ENCODE measurements at regions not wholly inside any gene's neighbourhood (a gene's known extent, or its start where the extent isn't known, plus 50 kb on each side); places are given as distances from the start of the nearest gene placed in this dataset.

GRCh38 chr2:103638978-103639377 lies 877.1 kb downstream of the TMEM182 start:
- Mint-ChIP-seq H3K36me3 (ENCODE audit: low read depth) (no peaks in the 10 kb centered on the region), H3K4me1 (ENCODE audit: low read depth) (no peaks in the 10 kb centered on the region), H3K9me3 (peaks cover 3% of the 10 kb centered on the region), H3K27ac (no peak overlapping the region), H3K4me3 (no peak overlapping the region), H3K27me3 (no peaks in the 10 kb centered on the region)
- H3K9me3 ChIP-seq (ENCODE audit: control insufficient read depth in 1 of 2, insufficient read depth in 1 of 2, low read length in 2 of 2) = no peaks in the 10 kb centered on the region
- H3K4me3 ChIP-seq (ENCODE audit: low read length) = no peak overlapping the region
- no peak for TF ChIP-seq CTCF (IDR thresholded peaks at IDR 0.05)
- POLR2A ChIA-PET = no interaction called here
- no peaks in the 10 kb centered on the region for H3K36me3 ChIP-seq (ENCODE audit: insufficient read depth, low read length)
- no peaks in the 10 kb centered on the region for H3K4me1 ChIP-seq (ENCODE audit: insufficient read depth, low read length)
- intact Hi-C loops (cut with DNase I, micrococcal nuclease) = no loop called here
- no peak overlapping the region for H3K27ac ChIP-seq (ENCODE audit: low read depth in 1 of 2, low read length in 2 of 2)
- no peaks in the 10 kb centered on the region for H3K27me3 ChIP-seq (ENCODE audit: control insufficient read depth in 1 of 2, insufficient read depth in 2 of 2, low read length in 2 of 2)
- no peak for DNase-seq
- no peak for ATAC-seq (ENCODE audit: poor library complexity)
- CTCF ChIA-PET = no interaction called here

DNA sequence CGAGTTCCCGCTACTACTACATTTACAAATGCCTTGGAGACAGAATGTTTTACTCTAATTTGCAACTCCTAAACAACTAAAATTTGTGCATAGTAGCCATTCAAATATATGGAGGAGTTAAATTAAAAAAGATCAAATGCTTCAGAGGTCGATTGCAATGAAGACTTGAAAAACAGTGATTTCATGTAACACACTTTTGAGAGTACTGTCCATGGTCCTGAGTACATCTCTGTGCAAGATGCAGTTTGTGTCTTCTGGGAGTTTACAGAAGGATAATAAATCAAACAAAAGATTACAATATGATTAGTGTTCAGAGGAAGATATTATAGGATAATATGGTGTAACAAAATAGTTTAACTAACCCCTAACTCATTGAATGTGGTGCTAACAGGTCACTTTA lies 894.7 kb downstream of the TMEM182 start:
- peaks cover 0 to 4% of the 10 kb centered on the region in 2 experiments for H3K9me3 ChIP-seq (ENCODE audit: control insufficient read depth in 1 of 2, insufficient read depth in 1 of 2, low read length in 2 of 2)
- no peak overlapping the region for H3K27ac ChIP-seq (ENCODE audit: low read depth in 1 of 2, low read length in 2 of 2)
- no peak overlapping the region for H3K27ac Mint-ChIP-seq
- no peaks in the 10 kb centered on the region for H3K4me1 ChIP-seq (ENCODE audit: insufficient read depth, low read length)
- H3K27me3 ChIP-seq (ENCODE audit: control insufficient read depth in 1 of 2, insufficient read depth in 2 of 2, low read length in 2 of 2) = no peaks in the 10 kb centered on the region
- no peak overlapping the region for H3K4me3 Mint-ChIP-seq
- no peaks in the 10 kb centered on the region for H3K36me3 ChIP-seq (ENCODE audit: insufficient read depth, low read length)
- no peak for DNase-seq
- H3K4me3 ChIP-seq (ENCODE audit: low read length) = no peak overlapping the region
- intact Hi-C loops (cut with DNase I, micrococcal nuclease) = no loop called here
- peaks cover 10% of the 10 kb centered on the region for H3K9me3 Mint-ChIP-seq
- H3K27me3 Mint-ChIP-seq = no peaks in the 10 kb centered on the region
- ChIA-PET POLR2A (no interaction called here), CTCF (no interaction called here)
- no peaks in the 10 kb centered on the region for H3K36me3 Mint-ChIP-seq (ENCODE audit: low read depth)
- no peak for ATAC-seq (ENCODE audit: poor library complexity)
- no peaks in the 10 kb centered on the region for H3K4me1 Mint-ChIP-seq (ENCODE audit: low read depth)
- no peak for TF ChIP-seq CTCF (IDR thresholded peaks at IDR 0.05)

GRCh38 chr2:103660519-103660918 lies 898.7 kb downstream of the TMEM182 start:
- TF ChIP-seq CTCF (IDR thresholded peaks at IDR 0.05) = no peak
- intact Hi-C loops (cut with DNase I, micrococcal nuclease) = no loop called here
- Histone ChIP-seq H3K36me3 (ENCODE audit: insufficient read depth, low read length) (no peaks in the 10 kb centered on the region), H3K27ac (ENCODE audit: low read depth in 1 of 2, low read length in 2 of 2) (no peak overlapping the region), H3K9me3 (ENCODE audit: control insufficient read depth in 1 of 2, insufficient read depth in 1 of 2, low read length in 2 of 2) (peaks cover 0 to 4% of the 10 kb centered on the region in 2 experiments), H3K27me3 (ENCODE audit: control insufficient read depth in 1 of 2, insufficient read depth in 2 of 2, low read length in 2 of 2) (no peaks in the 10 kb centered on the region), H3K4me3 (ENCODE audit: low read length) (no peak overlapping the region), H3K4me1 (ENCODE audit: insufficient read depth, low read length) (no peaks in the 10 kb centered on the region)
- Mint-ChIP-seq H3K4me1 (ENCODE audit: low read depth) (no peaks in the 10 kb centered on the region), H3K4me3 (no peak overlapping the region), H3K36me3 (ENCODE audit: low read depth) (no peaks in the 10 kb centered on the region), H3K27me3 (no peaks in the 10 kb centered on the region), H3K27ac (no peak overlapping the region), H3K9me3 (peaks cover 11% of the 10 kb centered on the region)
- CTCF ChIA-PET = no interaction called here
- POLR2A ChIA-PET = no interaction called here
- no peak for DNase-seq
- no peak for ATAC-seq (ENCODE audit: poor library complexity)

All from CD4-positive, alpha-beta T cell (primary cell).